GM19324 (cell line): ENCODE measurements at regions not wholly inside any gene's neighbourhood (a gene's known extent, or its start where the extent isn't known, plus 50 kb on each side); places are given as distances from the start of the nearest gene placed in this dataset.
"Not testable (repeated sequence)": the region's sequence is repeated elsewhere in the genome, so short reads cannot be mapped to it uniquely, and the experiment has no call there.

Source experiments
- ATAC-seq: cut with Tn5 transposase; IDR thresholded peaks from one replicate; pipeline ENCODE4 v1.9.1; 2021; ENCODE audit warnings: mild to moderate bottlenecking, moderate library complexity; ENCODE audit not compliant: unreplicated experiment, low FRiP score

DNA sequence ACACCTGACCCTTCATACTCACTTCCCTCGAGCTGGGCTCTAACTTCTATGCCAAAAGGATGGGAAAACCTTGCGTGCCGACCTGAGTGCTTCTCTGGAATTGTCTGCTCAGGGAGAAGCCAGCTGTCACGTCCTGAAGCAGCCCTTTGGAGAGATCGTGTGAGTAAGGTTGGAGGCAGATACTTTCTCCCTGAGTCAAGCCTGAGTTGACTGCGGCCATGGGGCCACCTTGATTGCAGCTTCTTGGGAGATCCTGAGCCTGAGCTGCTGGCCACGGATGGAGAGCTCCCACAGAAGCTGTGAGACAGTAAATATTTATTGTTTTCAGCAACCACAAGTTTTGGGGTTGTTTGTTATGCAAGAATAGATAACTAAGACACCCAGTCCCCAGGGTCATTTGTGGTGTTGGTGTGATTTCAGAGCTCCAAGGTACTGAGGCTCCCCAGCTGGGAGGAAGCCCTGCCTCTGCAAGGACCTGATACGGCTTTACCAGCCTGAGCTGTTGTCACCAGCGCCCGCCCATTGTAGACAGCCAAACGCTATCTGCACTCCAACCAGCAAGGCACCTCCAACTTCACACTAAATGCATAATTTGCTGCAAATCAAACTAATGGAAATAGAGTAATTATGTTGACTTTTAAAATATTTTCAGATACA, 531.6 kb downstream of the PTPRU start:
- no peak for ATAC-seq

GRCh38 chr1:29767088-29767685, 530.9 kb downstream of the PTPRU start:
- no peak for ATAC-seq

DNA sequence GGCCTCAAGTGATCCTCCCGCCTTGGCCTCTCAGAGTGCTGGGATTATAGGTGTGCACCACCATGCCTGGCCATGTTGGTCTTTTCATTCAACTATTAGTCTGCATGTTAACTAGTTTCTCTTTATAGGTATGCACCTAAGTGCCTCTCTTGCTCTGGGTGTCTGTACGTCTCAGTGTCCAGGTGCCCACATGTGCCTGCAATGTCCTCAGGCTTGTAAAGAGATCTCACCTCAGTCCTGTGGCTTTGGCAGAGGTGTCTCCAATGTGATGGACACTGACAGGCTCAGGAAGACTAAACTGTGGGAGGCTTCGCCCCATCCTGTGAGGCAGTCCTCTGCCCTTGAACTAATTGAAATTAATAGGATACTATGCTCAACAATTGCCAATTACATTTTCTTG, 526.3 kb downstream of the PTPRU start:
- ATAC-seq: no peak

GRCh38 chr1:29761159-29761928, 525.0 kb downstream of the PTPRU start:
- ATAC-seq: no peak

DNA sequence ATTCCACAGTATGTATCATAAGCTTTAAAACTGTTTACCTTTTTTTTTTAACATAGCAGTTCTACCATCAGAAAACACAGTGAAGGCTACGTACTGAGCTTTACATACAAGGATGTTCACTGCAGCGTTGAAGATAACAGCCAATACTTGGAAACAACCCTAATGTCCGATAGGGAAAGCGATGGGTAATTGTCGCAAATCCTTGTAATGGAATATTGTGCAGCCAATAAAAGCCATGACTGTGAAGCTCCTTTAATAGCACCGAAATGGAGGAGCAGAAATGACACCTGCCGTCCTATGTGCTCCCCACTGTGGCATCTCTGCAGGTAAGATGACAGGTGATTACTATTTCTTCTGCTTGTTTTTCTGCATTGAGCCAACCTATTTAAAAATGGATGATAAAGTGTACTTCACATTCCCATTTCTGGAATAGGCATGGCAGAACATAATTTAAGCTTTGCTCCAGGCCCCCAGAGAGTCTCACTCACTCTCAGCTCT, 523.8 kb downstream of the PTPRU start:
- no peak for ATAC-seq

DNA sequence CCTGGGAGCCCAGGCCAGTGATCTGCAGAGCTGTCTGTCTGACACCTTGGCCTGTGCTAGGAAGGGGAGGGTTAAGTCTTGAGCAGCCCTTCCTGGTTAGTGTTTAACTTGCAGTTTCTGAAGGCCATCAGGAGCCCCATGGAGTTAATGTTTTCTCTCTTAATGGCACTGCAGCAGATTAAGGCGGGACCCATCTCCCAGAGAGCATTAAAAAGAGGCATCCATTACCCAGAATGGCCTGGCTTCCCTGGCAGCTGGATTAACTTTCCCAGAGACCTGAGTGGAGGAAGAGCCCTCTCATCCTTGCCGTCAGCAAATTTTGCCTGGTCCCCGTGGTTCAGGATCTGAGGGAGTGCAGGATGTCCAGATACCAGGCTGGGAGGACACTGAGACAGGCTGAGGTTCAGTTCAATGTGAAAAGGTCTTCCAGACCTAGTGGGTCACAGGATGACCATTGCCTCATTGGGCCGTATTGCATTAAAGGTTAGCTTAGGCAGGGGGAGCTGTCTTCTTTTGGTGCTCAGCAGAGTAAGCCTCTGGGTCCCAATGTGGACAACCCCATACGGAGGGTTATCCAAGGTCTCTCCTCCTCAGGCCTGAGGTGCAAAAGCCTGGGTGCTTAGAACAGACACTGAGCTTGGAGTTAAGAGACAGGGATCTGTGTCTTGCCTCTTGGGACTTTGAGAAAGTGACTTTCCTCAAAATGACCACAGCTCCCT, 522.6 kb downstream of the PTPRU start:
- no peak for ATAC-seq

- no peak for ATAC-seq
Measured at GRCh38 chr1:29757866-29758780, 521.8 kb downstream of the PTPRU start.

DNA sequence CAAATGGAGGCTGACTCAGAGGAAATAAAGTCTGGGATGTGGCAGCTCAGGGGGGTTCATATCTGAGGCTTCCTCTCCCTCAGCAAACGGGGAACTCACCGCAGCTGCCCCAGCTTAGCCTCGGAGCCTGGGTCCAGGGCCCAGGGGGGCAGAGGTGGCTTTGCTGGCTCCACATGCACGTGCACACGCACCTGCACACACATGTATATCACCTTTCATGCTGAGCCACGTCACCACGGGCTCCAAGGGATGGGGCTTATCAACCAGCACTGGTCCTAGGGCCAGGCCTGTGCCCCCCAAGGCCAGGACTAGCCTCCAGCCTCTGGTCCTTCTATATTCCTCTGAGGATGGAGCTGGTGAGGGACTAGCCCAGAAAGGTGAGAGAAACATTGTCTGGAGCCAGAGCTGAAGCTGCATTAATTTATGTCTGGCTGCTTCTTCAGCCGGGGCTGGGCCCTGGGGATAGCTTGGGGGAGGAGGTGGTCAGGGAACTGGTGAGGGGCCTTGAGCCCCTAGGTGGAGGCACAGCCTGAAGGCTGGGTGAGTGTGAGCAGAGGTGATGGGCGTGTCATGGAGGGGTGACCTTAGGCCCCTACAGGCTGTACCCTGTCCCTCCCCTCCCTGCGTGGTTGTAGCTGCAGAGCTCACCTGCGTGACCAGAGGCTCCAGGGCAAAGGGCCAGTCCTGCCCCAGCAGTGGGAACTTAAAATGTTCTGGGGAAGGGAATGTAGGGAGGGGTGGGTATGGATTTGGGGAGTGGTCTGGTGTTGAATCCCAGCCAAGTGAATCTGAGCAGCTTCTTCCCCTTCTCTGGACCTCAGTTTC, 520.8 kb downstream of the PTPRU start:
- no peak for ATAC-seq

GRCh38 chr1:29756498-29756897, 520.2 kb downstream of the PTPRU start:
- ATAC-seq: no peak

GRCh38 chr1:29756085-29756484, 519.8 kb downstream of the PTPRU start:
- ATAC-seq: no peak

DNA sequence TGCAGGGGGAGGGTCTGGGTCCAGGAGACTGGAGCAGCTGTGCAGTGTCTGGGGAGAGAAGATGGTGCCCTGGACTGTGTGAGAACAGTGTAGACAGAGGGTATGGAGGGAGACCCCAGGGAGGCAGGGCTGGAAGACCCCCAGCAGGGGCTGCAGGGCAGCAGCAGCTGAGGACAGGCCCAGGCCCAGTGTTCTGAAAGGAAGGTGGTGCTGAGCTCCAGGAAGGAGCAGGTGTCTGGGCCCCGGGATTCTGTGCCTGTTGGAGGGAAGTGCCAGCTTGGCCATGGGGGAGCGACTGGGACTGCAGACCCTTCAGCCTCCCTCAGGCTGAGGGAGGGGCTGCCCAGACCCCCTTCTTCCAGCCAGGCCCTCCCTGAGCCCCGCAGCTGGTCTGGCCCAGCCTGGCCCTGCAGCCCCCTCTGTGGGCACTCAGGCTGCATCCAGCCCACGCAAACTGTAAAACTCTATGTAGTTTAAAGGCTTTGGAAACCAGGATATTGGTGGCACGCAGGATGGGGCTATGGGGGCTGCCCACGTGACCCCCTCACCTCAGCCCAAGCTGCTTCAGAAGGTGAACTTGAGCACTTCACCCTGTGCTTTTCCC, 519.2 kb downstream of the PTPRU start:
- not testable (repeated sequence) for ATAC-seq

- ATAC-seq: no peak
Measured at GRCh38 chr1:29754573-29755375, 518.5 kb downstream of the PTPRU start.

DNA sequence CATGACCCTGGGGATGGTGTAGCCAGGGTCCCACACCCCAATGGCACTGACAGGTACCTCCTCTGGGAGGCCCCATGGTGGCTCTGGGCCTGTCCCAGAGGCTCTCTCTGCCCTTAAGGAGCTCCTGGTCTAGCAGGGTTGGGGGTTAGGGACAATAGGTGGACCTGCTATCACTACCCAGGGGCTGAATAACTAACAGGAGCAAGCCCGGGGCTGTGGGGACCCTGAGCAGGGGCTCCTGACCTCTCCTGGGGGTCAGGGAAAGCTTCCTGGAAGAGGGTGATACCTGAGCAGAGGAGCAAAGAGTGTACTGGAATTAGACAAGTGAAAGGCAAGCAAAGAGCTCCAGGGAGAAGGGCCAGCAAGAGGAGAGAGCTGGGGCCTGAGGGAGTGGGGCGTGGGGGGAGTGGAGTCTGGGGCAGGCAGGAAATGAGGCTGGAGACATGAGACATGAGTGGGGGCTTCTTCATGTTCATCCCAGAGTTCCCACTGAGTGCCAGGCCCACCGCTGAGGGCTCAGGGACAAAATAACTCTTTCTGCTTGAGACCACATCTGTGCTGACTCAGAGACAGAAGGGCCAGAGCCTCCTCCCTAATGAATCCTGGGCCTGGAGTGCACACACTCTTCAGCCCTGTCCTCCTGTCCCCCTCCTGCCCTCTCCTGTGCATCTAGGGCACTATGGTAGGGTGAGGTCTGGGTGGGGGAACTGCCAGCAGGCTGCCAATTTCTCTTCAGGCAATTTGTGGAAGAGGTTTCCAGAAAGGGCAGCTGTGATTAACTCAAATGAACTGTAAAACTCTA, 517.6 kb downstream of the PTPRU start:
- no peak for ATAC-seq

DNA sequence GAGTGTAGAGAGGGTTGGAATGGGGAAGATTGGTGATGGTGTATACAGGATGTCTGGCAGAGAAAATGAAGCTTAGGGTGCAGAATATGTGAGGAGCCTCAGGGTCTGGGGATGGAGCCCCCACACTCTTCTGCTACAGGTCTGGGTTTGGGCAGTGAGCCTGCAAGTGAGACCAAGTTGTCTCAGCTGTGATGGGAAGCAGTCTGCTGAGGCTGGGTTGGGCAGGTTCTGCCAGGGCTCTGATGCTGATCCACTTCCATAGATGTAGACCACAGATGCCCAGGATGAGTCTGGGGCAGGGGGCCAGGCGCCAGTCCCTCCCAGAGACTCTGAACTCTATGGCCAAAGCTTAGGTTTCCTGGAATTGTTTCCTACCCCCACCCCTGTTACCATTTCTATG, 516.9 kb downstream of the PTPRU start:
- no peak for ATAC-seq

DNA sequence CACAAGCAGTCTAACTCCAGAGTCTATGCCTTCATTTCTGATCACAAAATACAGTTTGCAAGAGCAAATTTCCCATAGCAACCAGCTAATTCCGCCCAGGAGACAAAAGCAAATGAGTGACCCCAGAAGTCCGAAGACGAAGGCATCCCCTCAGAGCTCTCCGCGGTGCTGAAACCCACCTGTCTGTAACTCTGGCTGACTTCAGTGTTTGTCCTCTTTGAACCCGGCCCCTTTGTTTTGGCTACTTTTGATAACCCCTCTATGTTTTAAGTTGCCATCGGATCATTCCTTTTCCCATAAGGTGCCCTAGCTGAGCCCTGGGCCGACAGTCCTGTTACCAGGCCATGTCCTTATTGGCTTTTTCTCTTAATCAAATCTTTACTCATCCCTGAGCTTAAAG, 515.8 kb downstream of the PTPRU start:
- ATAC-seq: no peak

- no peak for ATAC-seq
Measured at GRCh38 chr1:29749024-29749945, 513.0 kb downstream of the PTPRU start.
